ENCODE measurements at regions not wholly inside any gene's neighbourhood (a gene's known extent, or its start where the extent isn't known, plus 50 kb on each side); places are given as distances from the start of the nearest gene placed in this dataset.

DNA sequence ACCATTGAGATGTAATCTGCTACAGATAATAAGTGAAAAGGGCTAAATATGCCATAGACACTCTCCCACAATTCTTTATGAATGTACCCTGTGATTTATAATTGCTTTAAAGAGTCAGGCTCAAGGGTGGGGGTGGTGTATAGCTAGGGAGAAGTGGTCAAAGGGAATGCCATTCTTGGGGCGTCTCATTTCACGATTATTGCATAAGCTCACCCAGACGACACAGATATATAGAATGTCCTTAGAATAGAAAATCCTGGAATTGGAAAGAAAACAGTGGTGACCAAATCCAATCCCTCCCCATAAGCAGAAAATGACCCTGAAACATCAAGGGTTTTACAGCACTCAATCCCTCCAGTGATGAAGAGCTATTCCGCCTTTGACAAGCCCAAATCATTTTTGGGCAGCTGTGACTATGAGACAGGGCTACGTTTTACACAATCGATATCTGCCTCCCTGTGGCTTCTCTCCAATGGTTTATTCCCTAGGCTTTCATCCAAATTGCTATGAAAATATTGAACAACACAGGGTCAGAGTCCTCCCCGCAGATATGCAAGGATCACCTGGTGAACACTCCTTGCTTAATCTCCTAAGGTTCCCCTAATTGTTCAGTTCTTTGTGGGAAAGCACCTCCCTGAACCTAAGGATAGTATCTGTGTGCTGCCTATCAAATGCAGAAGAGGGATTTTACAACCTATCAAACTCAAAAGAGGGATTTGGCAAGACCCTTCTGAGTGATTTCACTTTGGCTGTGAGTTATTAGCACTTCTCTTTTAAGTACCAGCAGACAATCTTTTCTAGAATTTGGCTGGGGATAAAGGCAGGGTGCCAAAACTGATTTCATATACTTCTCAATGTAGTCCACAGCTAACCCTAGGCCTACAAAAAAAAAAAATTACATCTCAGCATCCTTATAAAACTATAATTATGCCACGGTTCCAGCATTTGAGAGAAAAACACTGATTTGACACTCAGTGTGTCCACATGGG lies 144.9 kb upstream of the CDH6 start:
- DNase-seq: no peak

DNA sequence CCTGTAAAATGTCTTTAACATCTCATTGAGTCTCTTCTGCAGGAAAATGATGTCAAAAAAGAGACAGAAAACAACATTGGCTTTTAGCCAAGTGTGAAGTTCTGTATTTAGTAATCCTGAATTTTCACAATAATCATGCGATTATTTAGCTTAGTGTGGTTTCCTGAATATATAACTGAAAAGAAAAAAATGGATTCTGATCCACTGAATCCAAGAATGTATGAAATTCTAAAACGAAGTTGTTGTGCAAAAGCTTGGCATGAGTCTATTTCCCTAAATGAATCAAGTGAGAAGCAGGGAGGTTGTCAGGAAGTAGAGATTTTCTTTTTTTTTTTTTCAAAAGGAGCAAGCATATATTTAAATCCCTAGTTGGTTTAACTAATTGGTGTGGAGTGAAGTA lies 145.9 kb upstream of the CDH6 start:
- DNase-seq: no peak

DNA sequence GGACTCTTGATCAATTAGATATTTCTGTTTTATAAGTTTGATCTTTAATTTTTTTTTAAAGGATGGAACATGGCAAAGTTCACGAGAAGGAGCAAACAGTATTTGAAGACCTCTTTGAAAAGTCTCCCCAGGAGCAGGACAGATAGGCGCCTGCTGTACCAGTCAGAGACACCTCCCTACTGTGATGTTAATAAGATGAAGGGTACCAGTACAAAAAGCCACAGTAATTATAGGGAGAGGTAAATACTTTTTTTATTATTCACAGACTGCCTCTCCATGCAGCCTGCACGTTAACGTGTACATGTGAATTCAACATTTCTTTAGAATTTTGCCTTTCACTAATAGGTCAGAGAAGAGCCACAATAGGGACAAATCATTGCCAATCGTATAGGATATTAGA lies 146.5 kb upstream of the CDH6 start:
- DNase-seq: no peak

DNA sequence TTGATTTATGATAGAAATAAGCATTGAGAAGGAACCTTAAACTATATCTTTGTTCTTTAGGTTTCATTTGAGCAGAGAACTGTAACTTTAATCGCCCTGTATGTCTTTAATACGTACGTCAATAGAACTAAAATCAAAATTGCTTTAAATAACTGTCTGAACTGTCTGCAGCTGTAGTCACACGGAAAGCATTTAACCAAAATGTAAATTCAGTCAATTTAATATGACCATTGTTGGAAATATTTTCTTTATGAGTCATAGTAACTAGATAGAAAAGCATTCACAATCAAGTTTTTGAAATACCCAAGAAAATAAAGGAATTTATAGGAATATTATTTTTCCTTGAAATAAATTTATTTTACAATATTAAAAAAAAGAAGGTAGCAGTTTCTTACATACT lies 157.1 kb upstream of the CDH6 start:
- no peak for DNase-seq

DNA sequence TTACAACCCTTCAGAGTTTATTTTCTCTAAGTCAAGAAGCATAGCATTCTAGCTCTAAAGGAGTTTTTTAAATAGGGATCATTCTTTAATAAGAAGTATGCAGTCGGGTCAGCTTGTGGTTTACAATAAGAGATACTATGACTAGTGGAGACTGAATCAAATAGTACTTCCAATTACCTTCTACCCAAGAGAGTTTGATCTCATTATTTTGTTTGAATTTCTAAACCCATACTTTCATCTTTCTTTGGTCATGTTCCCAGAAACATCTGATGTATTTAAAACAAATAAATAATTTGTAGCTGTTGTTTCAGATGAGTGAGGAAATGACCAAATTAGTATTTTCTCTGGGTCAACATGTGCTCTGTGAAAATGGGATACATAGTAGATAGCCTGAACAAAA lies 160.2 kb upstream of the CDH6 start:
- no peak for DNase-seq

DNA sequence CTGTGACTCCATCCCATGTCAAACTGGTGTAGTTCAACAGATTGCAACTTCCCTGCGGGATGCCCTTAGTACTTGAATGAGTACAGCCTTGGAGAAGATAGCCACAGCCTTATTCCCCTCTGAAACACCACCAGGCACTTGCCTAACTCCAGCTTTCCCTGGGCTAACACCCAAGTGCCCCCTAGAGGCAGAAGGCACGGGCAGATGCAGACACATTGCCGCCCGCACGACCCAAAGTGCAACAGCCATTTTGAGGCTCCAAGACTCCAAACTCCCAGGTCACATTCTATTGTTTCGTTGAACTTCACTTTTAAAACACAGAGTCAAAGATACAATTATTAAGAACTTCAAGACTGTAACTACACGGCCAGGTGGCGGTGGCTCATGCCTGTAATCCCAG lies 163.6 kb upstream of the CDH6 start:
- no peak for DNase-seq

DNA sequence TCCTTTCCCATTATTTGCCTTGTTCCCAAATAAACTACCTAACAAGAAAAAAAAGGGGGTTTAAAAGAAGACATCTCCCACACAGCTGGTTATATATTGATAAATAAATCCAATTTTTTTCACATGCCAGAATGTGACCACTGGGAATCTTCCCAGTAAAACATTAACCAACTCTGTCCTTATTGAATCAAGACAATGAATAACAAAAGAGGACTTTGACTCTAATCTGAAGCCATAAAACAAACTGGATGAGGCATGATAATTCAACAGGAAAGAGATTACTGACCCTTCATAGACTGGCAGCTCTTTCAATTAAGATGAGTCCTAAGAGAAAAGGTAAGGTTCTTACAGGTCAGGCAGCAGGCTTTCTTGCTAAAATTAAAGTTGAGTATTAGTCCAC lies 165.8 kb upstream of the CDH6 start:
- no peak for DNase-seq

DNA sequence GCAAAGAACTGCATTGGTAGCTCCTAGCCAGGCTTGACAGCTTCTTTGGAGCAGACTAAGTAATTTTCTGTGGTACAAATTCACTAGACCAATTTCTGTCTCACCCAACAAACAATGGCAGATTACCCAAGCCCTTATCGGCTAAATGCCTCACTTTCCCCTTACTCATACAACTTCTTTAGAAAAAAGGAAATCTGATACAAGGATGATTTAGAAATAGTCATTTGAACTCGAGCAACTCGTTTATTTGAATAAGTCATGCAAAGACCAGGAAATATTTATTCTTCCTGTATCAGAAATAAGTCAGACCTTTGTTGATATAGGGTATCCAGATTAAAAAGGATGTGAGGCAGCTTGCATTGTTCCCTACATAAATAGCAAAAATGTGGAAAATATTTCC lies 170.4 kb upstream of the CDH6 start:
- DNase-seq: no peak

DNA sequence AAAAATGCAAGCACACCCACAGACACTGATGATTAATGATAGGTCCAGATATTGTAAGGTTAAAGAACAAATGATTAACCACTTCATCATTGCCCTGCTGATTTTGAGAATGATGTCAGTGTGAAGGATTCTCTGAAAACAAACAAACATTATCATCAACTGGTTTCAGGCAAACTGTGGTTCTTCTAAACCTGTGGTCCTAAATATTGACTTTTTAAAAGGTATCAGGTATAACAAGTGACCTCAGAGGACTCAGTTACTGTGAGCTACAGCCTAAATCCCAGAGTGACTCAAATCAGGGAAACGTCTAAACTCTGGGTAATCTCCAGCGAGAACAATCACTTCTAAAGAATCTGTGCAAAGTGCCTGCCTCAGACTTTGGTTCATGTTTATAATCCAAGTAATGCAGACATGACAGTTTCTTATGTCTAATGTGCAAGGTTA lies 172.3 kb upstream of the CDH6 start:
- DNase-seq: no peak

DNA sequence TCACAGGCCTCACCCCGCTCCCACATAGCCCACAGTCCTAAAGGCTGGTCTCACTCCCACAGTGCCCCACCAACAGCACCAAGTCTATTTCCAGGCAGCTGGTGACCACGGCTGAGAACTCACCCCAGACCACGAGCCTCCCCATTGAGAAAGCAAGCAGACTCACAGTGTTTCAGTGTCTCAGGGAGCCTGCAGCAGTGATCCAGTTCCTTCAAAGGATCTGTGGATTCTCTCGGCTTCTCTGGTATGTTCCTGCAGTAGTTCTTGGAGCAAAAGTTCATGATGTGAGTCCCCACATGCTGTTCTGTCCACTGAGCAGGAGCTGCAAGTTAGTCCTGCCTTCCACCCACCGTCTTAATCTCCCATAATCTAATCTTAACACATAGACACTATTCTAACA lies 185.3 kb upstream of the CDH6 start:
- DNase-seq: no peak

DNA sequence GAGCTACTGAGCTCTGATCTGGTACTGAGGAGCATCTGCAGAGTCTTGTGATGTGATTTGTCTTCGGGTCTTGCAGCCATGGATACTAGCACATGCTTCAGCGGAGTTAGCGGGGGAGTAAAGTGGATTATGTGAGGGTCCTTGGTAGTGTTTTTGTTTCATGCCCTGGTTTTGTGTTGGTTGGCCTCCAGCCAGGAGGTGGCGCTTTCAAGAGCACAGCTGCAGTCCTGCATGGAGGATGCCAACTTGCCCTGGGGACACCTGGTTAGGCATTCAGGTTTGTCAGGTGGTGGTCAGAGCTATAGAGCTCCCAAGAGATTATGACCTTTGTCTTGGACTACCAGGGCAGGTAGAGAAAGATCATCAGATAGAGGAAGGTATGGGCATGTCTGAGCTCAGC lies 185.8 kb upstream of the CDH6 start:
- no peak for DNase-seq

DNA sequence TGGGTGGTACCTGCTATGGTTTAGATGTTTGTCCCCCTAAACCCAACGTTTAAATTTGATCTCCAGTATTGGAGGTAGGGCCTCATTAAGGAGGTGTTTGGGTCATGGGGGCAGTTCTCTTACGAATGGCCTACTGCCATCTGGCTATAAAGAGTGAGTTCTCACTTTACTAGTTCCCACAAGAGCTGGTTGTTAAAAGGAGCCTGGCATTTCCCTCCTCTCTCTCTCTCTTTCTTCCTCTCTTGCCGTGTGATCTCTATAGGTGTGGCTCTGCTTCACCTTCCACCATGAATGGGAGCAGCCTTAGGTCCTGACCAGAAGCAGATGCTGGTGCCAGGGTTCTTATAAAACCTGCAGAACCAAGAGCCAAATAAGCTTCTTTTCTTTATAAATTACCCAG lies 193.2 kb upstream of the CDH6 start:
- no peak for DNase-seq

DNA sequence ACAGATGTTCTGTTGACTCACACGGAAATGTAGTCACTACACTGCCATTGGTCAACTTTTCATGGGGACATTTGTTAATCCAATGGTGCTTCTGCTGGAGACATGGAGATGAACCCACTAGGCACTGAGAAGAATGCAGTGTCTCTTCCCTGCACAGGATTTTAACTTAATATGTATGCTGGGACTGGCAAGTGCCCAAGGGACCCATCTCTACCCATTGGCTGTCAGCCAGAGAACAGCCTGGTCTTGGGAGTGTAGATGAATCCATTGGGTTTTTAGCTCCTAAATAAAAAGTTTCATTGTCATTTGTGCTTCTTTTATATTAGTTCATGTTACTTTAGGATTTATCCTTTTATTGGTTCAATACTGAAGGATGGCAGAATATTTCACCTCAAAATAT lies 195.8 kb upstream of the CDH6 start:
- DNase-seq: no peak

DNA sequence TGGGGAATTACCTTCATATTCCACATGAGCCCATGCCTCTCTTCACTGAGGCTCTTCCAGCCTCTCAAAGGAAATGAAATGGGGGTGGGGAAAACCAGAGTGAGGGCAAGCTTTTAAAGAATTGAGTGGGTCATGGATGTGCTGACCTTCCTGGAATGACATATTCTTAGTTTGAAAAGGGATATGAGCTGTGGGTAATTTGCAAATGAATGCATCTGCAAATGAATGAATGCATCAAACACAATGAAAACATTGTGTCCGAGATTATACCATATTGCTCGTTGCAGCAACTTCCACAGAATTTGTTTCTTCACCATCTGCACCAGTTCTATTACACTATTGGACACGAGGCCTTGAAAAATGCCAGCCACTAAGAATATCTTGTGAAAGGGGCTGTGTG lies 198.6 kb upstream of the CDH6 start:
- DNase-seq: no peak

DNA sequence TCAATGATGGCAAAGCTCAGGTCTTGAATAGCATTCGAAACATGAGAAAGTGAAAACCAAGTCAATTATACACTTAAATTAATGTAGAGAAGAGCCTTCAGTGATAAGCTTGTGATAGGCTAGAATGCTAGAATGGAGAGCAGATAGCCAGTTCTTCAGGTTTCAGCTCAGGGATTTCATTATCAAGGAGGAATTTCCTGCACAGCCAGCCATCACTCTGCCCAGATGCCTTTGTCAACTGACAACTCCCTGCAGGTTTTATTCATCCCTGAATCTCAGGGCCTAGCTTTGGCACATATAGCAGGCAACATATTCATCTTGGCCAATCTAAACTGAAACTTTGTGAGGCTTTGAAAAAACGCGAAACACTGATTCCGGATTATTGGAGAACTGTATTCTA lies 199.3 kb upstream of the CDH6 start:
- no peak for DNase-seq

DNA sequence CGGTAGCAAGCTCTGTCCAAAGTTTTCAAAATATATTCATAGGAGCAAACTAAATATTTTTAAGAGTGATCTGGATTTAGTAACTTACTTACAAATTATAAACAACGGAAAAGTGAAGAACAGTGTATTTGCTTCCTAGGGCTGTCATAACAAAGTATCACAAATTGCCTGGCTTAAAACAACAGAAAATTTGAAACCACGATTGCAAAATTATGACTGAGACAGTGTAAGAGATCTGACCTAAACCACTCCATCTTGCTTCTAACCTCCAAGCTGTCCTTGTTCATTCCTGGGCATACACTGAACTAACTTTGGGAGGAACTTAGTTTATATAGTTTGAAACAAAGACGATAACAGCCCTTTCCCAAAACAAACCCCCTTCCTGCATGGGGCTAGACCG lies 202.0 kb upstream of the CDH6 start:
- no peak for DNase-seq

DNA sequence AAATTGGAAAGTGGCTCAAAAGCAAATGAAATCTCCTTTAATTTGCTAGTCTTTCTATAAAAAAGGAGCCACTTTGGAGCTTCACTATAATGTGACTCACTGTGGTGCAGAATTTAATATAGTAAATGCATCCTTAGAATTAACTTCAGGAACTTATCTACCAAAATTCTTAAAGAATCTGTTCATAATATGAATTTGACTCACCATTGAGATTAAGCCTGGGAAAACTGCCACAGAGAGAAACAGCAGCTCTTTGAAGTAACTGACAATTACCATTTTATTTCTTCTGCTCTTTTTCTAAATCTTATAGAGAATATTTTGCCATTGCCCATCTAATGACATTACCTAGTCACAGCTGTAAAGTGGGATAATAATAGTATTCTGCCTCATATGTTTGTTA lies 211.9 kb upstream of the CDH6 start:
- DNase-seq: peak; percentile 38

DNA sequence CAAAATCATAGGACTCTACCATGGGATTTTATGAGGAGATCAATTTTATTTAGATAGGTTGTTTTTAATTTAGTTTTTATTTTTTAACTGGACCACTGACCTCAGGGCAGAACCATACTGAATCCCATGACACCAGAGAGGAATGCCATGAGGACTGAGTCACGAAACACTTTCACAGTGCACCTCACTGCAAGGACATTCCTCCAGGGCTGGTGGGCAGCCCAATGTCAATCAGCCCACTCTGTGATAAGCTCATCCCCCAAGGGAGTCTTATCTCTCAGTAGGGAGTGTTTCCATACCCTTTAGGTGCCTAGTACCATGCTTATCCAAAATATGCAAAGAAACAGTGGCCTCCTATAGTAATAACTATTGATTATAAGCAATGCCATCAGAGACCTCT lies 224.5 kb upstream of the CDH6 start:
- no peak for DNase-seq

DNA sequence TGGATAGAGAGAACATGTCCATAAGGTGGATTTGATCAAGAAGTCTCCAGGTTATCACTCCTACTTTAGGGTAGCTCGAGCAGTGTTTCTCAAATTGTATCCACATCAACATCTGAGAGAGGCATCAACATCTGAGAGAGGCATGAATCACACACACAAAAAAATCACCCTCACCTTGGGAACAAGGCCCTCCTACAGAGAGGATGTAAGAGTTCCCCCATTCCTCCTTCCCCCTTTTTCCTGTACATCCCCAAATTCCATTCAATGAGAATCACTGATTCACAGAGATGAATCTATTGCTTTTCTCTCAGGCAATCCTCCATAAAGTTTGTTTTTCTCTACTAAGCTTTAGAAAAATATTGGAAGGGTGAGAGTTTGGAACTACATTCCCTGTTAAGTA lies 233.4 kb upstream of the CDH6 start:
- DNase-seq: no peak

DNA sequence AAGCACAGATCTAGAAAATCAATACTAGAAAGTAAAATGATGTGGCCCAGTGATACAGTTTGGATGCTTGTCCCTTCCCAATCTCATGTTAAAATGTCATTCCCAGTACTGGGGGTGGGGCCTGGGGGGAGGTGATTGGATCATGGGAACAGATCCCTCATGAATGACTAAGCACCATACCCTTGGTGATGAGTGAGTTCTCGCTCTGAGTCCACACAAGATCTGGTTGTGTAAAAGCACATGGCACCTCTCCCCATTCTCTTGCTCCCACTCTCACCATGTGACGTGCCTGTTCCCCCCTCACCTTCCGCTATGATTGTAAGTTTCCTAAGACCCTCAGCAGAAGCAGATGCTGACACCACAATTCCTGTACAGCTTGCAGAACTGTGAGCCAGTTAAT lies 234.2 kb upstream of the CDH6 start:
- no peak for DNase-seq

DNA sequence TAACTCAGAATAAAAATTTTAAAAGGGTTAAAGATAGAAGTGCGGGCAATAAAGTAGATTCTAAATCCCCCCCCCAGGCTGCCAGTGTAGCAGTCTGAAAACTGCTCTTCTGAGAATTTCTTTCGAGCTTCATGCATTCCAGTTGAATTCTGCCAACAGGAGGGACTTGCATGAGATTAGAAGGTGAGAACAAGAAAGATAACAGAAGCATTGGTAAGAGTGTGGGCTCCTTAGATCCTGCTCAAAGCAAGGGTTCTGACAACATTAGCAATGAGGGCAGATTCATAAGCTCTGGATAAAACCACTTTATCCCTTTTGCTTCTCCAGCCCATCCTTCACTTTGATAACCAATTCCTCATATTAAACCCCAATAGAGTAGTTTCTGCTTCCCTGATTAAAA lies 235.9 kb upstream of the CDH6 start:
- DNase-seq: no peak

DNA sequence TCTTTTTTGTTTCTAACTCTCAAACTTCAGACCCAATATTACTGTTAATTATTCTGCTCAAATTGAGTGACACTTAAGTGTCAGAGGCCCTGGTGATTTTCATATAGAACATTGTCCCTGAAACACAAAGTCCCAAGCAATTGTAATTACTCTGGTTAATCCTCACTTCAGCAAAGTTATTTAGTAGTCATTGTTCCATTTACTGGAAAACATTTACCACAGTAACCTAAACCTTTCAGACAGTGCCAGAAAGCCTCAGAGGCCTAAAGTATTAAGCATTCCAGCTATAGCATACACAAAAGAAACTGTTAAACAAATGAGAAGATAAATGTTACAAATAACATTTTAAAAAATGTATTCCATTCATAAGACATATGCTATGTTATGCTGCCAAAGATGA lies 237.2 kb upstream of the CDH6 start:
- no peak for DNase-seq

DNA sequence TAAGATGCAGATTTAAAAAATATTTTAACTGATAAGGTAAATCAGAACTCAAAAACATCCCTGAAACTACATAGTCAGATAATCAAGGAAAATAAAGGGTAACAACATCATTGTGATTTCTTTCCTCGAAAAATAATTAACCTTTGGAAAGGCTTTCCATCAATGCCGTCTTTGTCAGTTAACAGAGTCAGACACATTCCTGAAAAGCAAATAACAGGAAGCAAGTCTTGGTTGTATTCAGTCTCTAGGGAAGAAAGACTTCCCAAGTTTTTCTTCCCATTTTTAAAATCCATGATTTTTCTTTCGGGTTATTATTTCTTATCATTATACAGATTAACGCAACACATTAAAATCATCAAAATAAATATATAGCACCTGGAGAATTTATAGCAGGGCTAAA lies 256.4 kb upstream of the CDH6 start:
- no peak for DNase-seq

DNA sequence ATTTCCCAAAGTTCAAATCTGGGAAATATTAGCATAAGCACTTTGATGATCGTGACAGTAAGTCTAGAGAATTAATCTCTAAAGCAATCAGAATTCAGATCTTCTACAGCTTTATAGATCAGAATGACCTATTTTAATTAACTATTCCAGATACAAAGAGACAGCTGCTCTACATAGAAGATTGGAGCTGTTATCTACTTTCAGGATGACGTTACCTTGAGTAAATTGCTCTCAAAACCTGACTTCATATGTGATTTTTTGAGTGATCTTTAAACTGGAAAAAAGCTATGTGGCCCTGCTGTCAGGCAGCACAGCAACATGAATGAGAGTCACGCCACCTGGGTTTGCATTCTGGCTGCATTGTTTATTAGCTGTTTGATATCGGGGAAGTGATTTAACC lies 259.9 kb upstream of the CDH6 start:
- DNase-seq: no peak
